Psoas muscle (tissue), 7 donors: ENCODE measurements at regions not wholly inside any gene's neighbourhood (a gene's known extent, or its start where the extent isn't known, plus 50 kb on each side); places are given as distances from the start of the nearest gene placed in this dataset.

Experiments
- ATAC-seq, 4 donors: fragments of 200-7000 bp; cut with Tn5 transposase; one replicate each; pipeline ENCODE4 v1.9.1; 2020; ENCODE audit warnings: moderate library complexity in 3 of 4, mild to moderate bottlenecking in 2 of 4
- DNase-seq, 2 donors: peaks; one replicate each; pipeline ENCODE4 v3.0.0-alpha.2; 2020
- H3K27ac ChIP-seq: fragments of 200-600 bp; one replicate; pipeline ENCODE4 v1.8.0; 2022
- H3K27me3 ChIP-seq, 3 donors: fragments of 200-600 bp in 1 of 3; one replicate each; pipeline versions ENCODE4 v1.6.1 to v1.8.0; 2013 to 2022; ENCODE audit warnings: low read length in 2 of 3, mild to moderate bottlenecking in 2 of 3, moderate library complexity in 1 of 3; ENCODE audit not compliant: insufficient read depth in 3 of 3
- H3K36me3 ChIP-seq, 2 donors: fragments of 200-600 bp in 1 of 2; one replicate each; pipeline versions ENCODE4 v1.6.1 to v1.8.0; 2013 to 2022; ENCODE audit warnings: low read depth in 1 of 2, mild to moderate bottlenecking in 1 of 2, moderate library complexity in 1 of 2; ENCODE audit not compliant: insufficient read depth in 1 of 2
- H3K4me1 ChIP-seq: fragments of 200-600 bp; one replicate; pipeline ENCODE4 v1.8.0; 2022
- H3K4me3 ChIP-seq: fragments of 200-600 bp; one replicate; pipeline ENCODE4 v1.8.0; 2022; ENCODE audit warnings: mild to moderate bottlenecking
- H3K9me3 ChIP-seq: fragments of 200-600 bp; one replicate; pipeline ENCODE4 v1.8.0; 2022
- CTCF ChIP-seq: fragments of 200-600 bp; IDR thresholded peaks from one replicate; pipeline ENCODE4 v1.8.0; 2022; ENCODE audit warnings: antibody characterized with exemption
- WGBS, 3 donors: extraction: QIAGEN DNeasy Blood & Tissue Kit; methylation state at CpG; one replicate each; pipeline versions ENCODE4 v1.1.6 to v1.1.7; 2013; 5-methylcytosine and 5-hydroxymethylcytosine counted together
- intact Hi-C, 2 donors: fragments of 100-400 bp; cut with DNase I; formaldehyde crosslinking; loops; one replicate each; pipeline versions ENCODE4 v1.11.0 to v1.14.2; 2022
- donor health status: healthy with polysubstance abuse.
- donor health status: DM: no; HTN: no; CAD: no; lungs with moderate emphysema.
- donor health status: Bipolar disorder and iron deficiency.
- donor health status: healthy.
- donor health status: DM: yes; HTN: yes; CAD: no.
- donor health status: DM: no; HTN: no; CAD: no.
- donor health status: DM: yes; HTN: yes; CAD: no.

GRCh38 chr14:66421990-66422946 is 63.9 kb upstream of the CCDC196 start:
- TF ChIP-seq CTCF, result no peak
- Histone ChIP-seq H3K36me3 (no peaks in the 10 kb centered on the region), H3K9me3 (no peaks in the 10 kb centered on the region), H3K4me3 (no peak overlapping the region), H3K27ac (no peak overlapping the region), H3K4me1 (peaks cover 7% of the 10 kb centered on the region), H3K27me3 (no peaks in the 10 kb centered on the region)
- no peak for DNase-seq
- 79 to 85% (median 85%) methylated on average over 6 of the region's 6 CpGs for WGBS, 3 donors
- ATAC-seq, result no peak
- intact Hi-C loops, result no loop called here

- Histone ChIP-seq H3K36me3 (no peaks in the 10 kb centered on the region), H3K27ac (no peak overlapping the region), H3K27me3 (no peaks in the 10 kb centered on the region), H3K4me3 (no peak overlapping the region), H3K4me1 (peaks cover 7% of the 10 kb centered on the region), H3K9me3 (no peaks in the 10 kb centered on the region)
- ATAC-seq, result peak; percentile 89 to 99 (median 98)
- no peak for TF ChIP-seq CTCF
- WGBS, 3 donors, result 42 to 54% (median 43%) methylated on average over 5 of the region's 5 CpGs
- intact Hi-C loops, result no loop called here
- peak; percentile 23 to 76 for DNase-seq
Observed at GRCh38 chr14:66425402-66425801, 60.8 kb upstream of the CCDC196 start.

- intact Hi-C loops, result loop anchor here in 1 of 2 donors (1.0 kb wide), 1 partner anchor 25 kb away; no protein-coding TSS in a partner anchor
- Histone ChIP-seq H3K27ac (no peak overlapping the region), H3K4me3 (no peak overlapping the region), H3K4me1 (peaks cover 7% of the 10 kb centered on the region), H3K36me3 (no peaks in the 10 kb centered on the region), H3K9me3 (no peaks in the 10 kb centered on the region), H3K27me3 (no peaks in the 10 kb centered on the region)
- ATAC-seq (no peak), DNase-seq (no peak)
- WGBS, 3 donors, result 55 to 63% (median 61%) methylated on average over 2 of the region's 2 CpGs
- no peak for TF ChIP-seq CTCF
Observed at GRCh38 chr14:66426451-66426850, 59.7 kb upstream of the CCDC196 start.

GRCh38 chr14:66432334-66432733 is 53.8 kb upstream of the CCDC196 start:
- intact Hi-C loops, result no loop called here
- no peak for ATAC-seq
- Histone ChIP-seq H3K4me3 (no peak overlapping the region), H3K9me3 (peaks cover 5% of the 10 kb centered on the region), H3K36me3 (no peaks in the 10 kb centered on the region), H3K27me3 (no peaks in the 10 kb centered on the region), H3K4me1 (no peaks in the 10 kb centered on the region), H3K27ac (no peak overlapping the region)
- no peak for DNase-seq
- 78 to 81% (median 81%) methylated on average over 1 of the region's 1 CpG for WGBS, 3 donors
- TF ChIP-seq CTCF, result no peak
